HG03342 (cell line): ENCODE measurements at regions not wholly inside any gene's neighbourhood (a gene's known extent, or its start where the extent isn't known, plus 50 kb on each side); places are given as distances from the start of the nearest gene placed in this dataset.

Experiments
- ATAC-seq: cut with Tn5 transposase; IDR thresholded peaks from one replicate; pipeline ENCODE4 v1.9.1; 2021; ENCODE audit warnings: mild to moderate bottlenecking, moderate library complexity; ENCODE audit not compliant: unreplicated experiment

DNA sequence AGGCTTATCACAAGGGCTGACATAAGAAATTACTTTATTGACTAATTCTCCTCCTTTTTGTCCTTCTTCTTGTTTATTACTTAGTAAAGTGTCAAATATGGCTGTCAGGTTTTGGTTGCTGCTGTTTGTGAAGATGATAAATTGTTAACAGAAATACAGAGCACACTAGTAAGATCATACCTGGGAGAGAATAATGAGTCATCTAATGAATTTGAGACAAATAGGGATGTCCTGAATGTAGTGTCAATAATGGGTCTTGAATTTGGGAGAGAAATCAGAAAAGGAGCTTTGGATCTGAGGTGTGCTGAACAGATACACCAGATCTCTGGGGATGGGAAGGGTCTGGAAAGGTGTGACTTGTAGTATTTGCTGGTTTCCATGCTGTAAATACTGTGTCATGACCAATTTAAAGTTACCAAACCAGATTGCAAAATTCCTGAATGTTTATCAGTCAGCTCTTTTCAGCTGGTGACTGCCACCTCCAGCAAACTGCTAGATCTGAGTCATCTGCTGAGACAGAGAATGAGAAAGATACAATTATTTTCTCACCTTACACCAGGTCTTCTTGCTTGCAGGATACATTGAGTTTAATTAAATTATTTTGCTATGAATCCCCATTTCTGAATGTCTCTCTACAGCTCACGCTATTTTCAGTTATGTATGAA, 76.7 kb upstream of the SATB1 start:
- no peak for ATAC-seq

DNA sequence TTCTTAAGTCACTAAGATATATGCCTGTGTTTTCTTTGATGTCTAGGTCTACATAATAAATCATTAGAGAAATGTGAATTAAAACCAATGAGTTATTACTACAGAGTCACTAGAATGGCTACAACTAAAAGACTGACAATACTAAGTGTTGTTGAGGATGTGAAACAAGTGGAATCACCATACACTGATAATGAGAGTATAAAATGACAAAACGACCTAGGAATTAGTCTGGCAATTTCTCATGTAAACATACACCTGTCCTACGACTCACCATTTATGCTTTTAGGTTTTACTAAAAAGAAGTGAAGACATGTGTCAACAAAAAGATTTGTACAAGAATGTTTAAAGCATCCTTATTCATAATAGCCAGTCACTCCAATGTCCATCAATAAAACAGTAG, 75.2 kb upstream of the SATB1 start:
- ATAC-seq: no peak

DNA sequence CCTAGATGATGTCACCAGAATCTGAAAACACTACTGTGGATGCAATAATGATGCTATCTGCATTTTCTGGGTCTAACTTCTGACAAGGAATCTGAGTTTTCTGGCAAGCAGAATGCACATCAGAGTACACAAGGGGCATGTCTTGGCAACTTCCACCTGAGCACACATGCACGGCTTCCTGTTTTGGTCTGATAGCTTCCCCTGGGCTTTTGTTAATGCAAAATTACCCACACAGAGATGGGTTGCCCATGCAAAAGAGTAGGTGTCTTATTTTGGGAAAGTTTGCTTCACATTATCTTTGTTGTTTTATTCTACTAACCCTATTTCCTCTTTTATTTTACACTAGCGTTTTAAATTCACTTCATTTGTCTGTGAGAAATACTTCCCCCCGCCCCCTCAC, 74.2 kb upstream of the SATB1 start:
- peak; percentile 85 for ATAC-seq

DNA sequence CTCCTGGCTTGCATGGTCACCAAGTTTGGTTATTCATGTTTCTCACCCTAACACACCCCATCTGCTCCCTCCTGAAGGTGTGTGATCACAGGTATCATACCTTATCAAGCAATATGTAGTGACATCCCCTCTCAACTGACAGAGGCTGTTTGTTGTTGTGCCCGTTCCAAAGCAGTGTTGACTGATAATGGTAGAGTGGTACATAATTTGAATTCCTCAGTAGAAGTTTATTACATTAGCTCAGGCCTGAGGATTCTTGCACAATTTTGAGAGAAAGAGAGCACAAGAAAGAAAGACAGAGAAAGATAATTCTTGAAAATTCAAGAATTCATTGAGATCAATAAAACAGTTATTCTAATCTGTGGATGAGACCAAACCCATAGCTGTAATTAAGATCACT, 69.1 kb upstream of the SATB1 start:
- ATAC-seq: no peak

DNA sequence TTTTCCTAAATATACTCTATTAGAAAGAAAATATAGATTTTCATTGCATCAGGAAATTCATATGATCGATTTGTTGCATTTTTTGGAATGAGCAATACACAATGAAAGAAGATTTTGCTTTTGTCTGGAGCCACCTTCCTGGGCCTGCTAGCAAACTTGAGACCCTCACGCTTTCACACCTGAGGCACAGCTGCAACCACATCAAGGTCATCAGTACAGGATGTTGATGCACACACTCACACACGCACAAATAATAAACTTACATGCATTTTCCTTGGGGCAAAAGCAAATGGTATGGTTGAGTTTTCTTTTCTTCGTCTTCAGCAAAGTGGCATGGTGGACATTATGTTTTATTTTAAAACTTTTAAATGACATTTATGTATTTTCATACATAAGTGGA, 64.8 kb upstream of the SATB1 start:
- no peak for ATAC-seq

DNA sequence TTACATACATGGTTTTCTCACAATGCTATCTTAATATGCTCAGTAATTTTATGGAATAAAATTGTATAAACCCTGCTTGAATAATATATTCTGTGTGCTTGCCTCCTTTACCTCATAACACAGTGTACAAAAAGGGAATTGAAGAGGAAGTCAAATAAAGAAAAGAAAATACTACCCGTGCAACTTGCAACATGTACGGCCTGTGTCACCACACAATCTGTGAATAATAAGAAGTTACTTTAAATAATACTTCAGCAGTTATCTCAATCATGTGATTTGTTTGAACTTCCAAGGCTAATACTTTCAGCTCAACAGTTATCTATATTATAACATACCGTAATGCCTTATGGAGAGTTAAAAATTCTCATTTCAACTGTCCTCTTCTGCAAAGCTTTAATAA, 58.1 kb upstream of the SATB1 start:
- ATAC-seq: no peak

DNA sequence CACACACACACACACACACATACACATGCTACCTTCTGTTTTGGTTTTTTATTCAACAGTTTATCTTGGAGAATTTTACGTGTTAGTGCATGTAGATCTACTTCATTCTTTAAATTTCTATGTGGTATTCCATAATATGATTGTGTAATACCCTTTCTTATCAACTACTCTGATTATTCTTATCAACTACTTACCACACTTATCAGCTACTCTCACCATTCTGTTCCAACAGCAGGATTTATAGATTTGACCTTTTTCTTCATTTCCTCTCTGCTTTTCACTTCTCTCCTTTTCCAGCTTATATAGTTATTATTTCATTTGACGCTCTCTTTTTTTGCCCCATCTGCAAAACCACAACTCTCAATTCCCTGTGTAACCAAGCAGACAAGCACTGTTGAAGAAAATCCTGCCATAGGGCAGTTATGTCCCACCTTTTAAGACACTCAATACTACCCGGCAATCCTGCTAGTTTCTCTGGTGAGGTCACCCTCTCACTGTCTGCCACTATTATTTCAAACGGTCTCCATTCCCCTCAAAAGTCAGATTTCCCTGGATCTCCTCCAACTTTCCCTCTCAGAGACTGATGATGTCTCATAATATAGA, 56.9 kb upstream of the SATB1 start:
- ATAC-seq: no peak

DNA sequence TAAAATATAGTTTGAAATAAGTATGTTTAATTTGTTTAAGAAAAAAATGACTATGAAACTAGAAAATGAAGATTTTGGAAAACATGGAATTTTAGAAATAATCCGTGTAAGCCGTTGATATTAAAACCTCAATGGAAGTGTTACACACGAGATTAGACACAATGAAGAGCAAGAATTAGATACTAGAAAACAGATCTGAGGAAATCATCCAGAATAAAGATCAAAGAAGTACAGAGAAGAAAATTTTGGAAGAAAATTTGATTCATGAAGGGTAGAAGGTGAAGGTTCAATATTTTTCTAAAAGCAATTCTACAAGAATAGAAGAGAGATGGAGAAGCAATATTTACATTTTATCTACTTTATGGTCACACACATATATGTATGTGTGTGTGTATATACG, 52.5 kb upstream of the SATB1 start:
- no peak for ATAC-seq
